Hepatic stellate cell (primary cell): ENCODE measurements at regions not wholly inside any gene's neighbourhood (a gene's known extent, or its start where the extent isn't known, plus 50 kb on each side); places are given as distances from the start of the nearest gene placed in this dataset.

ENCODE experiments used
- DNase-seq: peaks from one replicate; pipeline ENCODE4 v3.0.0; 2011; ENCODE audit warnings: low spot score

GRCh38 chr22:48186146-48186790, 1423.8 kb downstream of the TBC1D22A start:
- no peak for DNase-seq

GRCh38 chr22:48185071-48186055, 1422.9 kb downstream of the TBC1D22A start:
- DNase-seq, result no peak

- no peak for DNase-seq
Observed at GRCh38 chr22:48182846-48183805, 1420.7 kb downstream of the TBC1D22A start.

- no peak for DNase-seq
Observed at GRCh38 chr22:48182031-48182430, 1419.6 kb downstream of the TBC1D22A start.

GRCh38 chr22:48181263-48181955, 1419.0 kb downstream of the TBC1D22A start:
- DNase-seq, result no peak

- DNase-seq, result no peak
Observed at GRCh38 chr22:48180631-48181030, 1418.2 kb downstream of the TBC1D22A start.

- DNase-seq, result no peak
Observed at GRCh38 chr22:48179571-48180546, 1417.4 kb downstream of the TBC1D22A start.

- DNase-seq, result no peak
Observed at GRCh38 chr22:48178536-48178935, 1416.1 kb downstream of the TBC1D22A start.

- no peak for DNase-seq
Observed at GRCh38 chr22:48177631-48178030, 1415.2 kb downstream of the TBC1D22A start.

- no peak for DNase-seq
Observed at GRCh38 chr22:48175721-48176120, 1413.3 kb downstream of the TBC1D22A start.

GRCh38 chr22:48173773-48174160, 1411.3 kb downstream of the TBC1D22A start:
- no peak for DNase-seq

GRCh38 chr22:48173061-48173772, 1410.8 kb downstream of the TBC1D22A start:
- DNase-seq, result no peak

GRCh38 chr22:48171271-48171691, 1408.8 kb downstream of the TBC1D22A start:
- DNase-seq, result no peak

GRCh38 chr22:48169227-48169626, 1406.8 kb downstream of the TBC1D22A start:
- DNase-seq, result no peak

GRCh38 chr22:48167238-48167637, 1404.8 kb downstream of the TBC1D22A start:
- DNase-seq, result no peak

- DNase-seq, result no peak
Observed at GRCh38 chr22:48161298-48161697, 1398.8 kb downstream of the TBC1D22A start.

- no peak for DNase-seq
Observed at GRCh38 chr22:48157676-48158075, 1395.2 kb downstream of the TBC1D22A start.

GRCh38 chr22:48156603-48157355, 1394.3 kb downstream of the TBC1D22A start:
- no peak for DNase-seq

- no peak for DNase-seq
Observed at GRCh38 chr22:48155446-48155845, 1393.0 kb downstream of the TBC1D22A start.
